SK-N-SH (cell line): ENCODE measurements at regions not wholly inside any gene's neighbourhood (a gene's known extent, or its start where the extent isn't known, plus 50 kb on each side); places are given as distances from the start of the nearest gene placed in this dataset.

ENCODE experiments used
- CTCF ChIA-PET: fragments of 300-600, 350-600 bp; formaldehyde crosslinking; extraction: SDS; loops from one replicate; lab custom pipeline; 2021; lab: Yijun Ruan, JAX
- POLR2A ChIA-PET: fragments of 350-600 bp; sonication (Branson Sonifier 250); formaldehyde crosslinking; extraction: SDS; loops from one replicate; lab custom pipeline; 2020; ENCODE audit warnings: antibody characterized with exemption, inconsistent platforms; lab: Yijun Ruan, JAX
- DNase-seq: peaks from one replicate; pipeline ENCODE4 v3.0.0; 2012
- H2AFZ ChIP-seq: fragments of 200-600 bp; sonication (generic); 2 replicates; pipeline ENCODE4 v1.8.1; 2016; ENCODE audit warnings: antibody characterized with exemption, mild to moderate bottlenecking, low read depth
- H3F3A ChIP-seq: fragments of 200-600 bp; sonication (generic); replicated peaks from 2 replicates; pipeline ENCODE3; 2016; ENCODE audit warnings: antibody characterized with exemption, mild to moderate bottlenecking; ENCODE audit not compliant: insufficient read depth
- H3K27ac ChIP-seq, 2 experiments: fragments of 200-500 bp in 1 of 2; fragments of 200-600 bp in 1 of 2; sonication (Bioruptor generic) in 1 of 2; sonication (generic), shearing (Covaris generic) in 1 of 2; 2 replicates each; pipeline versions ENCODE4 v1.5.1 to v1.6.1; 2014 to 2016; ENCODE audit warnings: low read depth in 2 of 2, inconsistent platforms in 1 of 2, low read length in 1 of 2, mild to moderate bottlenecking in 1 of 2, mixed read lengths in 1 of 2
- H3K27me3 ChIP-seq: fragments of 200-600 bp; sonication (generic), shearing (Covaris generic); 2 replicates; pipeline ENCODE4 v1.6.1; 2016; ENCODE audit warnings: mixed run types; ENCODE audit not compliant: insufficient read depth
- H3K36me3 ChIP-seq, 2 experiments: fragments of 200-500 bp in 1 of 2; fragments of 200-600 bp in 1 of 2; sonication (Bioruptor generic) in 1 of 2; sonication (generic) in 1 of 2; replicated peaks in 1 of 2; 2 replicates each; pipeline versions ENCODE3 to v1.5.1; 2014 to 2016; ENCODE audit warnings: low read length in 1 of 2, mild to moderate bottlenecking in 1 of 2; ENCODE audit not compliant: insufficient read depth in 2 of 2, control insufficient read depth in 1 of 2
- H3K4me1 ChIP-seq, 2 experiments: fragments of 200-500 bp in 1 of 2; fragments of 200-600 bp in 1 of 2; sonication (Bioruptor generic) in 1 of 2; sonication (generic), shearing (Covaris generic) in 1 of 2; 2 replicates each; pipeline versions ENCODE4 v1.5.1 to v1.6.1; 2014 to 2016; ENCODE audit warnings: low read depth in 1 of 2, low read length in 1 of 2, mixed run types in 1 of 2; ENCODE audit not compliant: insufficient read depth in 2 of 2, control insufficient read depth in 1 of 2
- H3K4me2 ChIP-seq: fragments of 200-600 bp; sonication (generic), shearing (Covaris generic); 2 replicates; pipeline ENCODE4 v1.6.1; 2017; ENCODE audit warnings: mixed run types
- H3K4me3 ChIP-seq, 2 experiments: fragments of 200-500 bp in 1 of 2; fragments of 200-600 bp in 1 of 2; sonication (Bioruptor generic) in 1 of 2; sonication (generic), shearing (Covaris generic) in 1 of 2; 2 replicates each; pipeline versions ENCODE4 v1.5.1 to v1.8.1; 2014 to 2016; ENCODE audit warnings: low read depth in 2 of 2, inconsistent platforms in 1 of 2, low read length in 1 of 2, mild to moderate bottlenecking in 1 of 2, mixed read lengths in 1 of 2, moderate library complexity in 1 of 2
- H3K79me2 ChIP-seq: fragments of 200-600 bp; sonication (generic); 2 replicates; pipeline ENCODE4 v1.8.1; 2017; ENCODE audit warnings: mild to moderate bottlenecking; ENCODE audit not compliant: insufficient read depth
- H3K9ac ChIP-seq: fragments of 200-600 bp; sonication (generic); 2 replicates; pipeline ENCODE4 v1.6.1; 2017; ENCODE audit warnings: mixed run types
- H3K9me2 ChIP-seq: fragments of 200-600 bp; sonication (generic); 2 replicates; pipeline ENCODE4 v1.6.1; 2017; ENCODE audit warnings: mixed run types
- H3K9me3 ChIP-seq: fragments of 200-600 bp; sonication (generic); 2 replicates; pipeline ENCODE4 v1.6.1; 2017; ENCODE audit warnings: mixed run types, mild to moderate bottlenecking, moderate library complexity
- H4K20me1 ChIP-seq: fragments of 200-600 bp; sonication (generic); 2 replicates; pipeline ENCODE4 v1.6.1; 2017; ENCODE audit warnings: mild to moderate bottlenecking, mixed run types; ENCODE audit not compliant: insufficient read depth
- ELF1 ChIP-seq: IDR thresholded peaks from 2 replicates; pipeline ENCODE4 v1.4.0; 2012
- FOSL2 ChIP-seq: IDR thresholded peaks from 2 replicates; pipeline ENCODE4 v1.4.0; 2012; ENCODE audit warnings: low read depth, mild to moderate bottlenecking, moderate library complexity, borderline replicate concordance
- GATA2 ChIP-seq: sonication (generic); formaldehyde crosslinking; IDR thresholded peaks from 2 replicates; pipeline ENCODE4 v1.5.0; 2020; ENCODE audit warnings: mild to moderate bottlenecking, missing genetic modification reagents
- JUND ChIP-seq: IDR thresholded peaks from 2 replicates; pipeline ENCODE4 v1.4.0; 2012
- MXI1 ChIP-seq: IDR thresholded peaks from 2 replicates; pipeline ENCODE4 v1.6.1; 2012; ENCODE audit warnings: mild to moderate bottlenecking, low read depth, low read length, improper control_type of control experiment
- NRF1 ChIP-seq: IDR thresholded peaks from 2 replicates; pipeline ENCODE4 v1.6.1; 2012; ENCODE audit warnings: low read depth, mild to moderate bottlenecking, low read length
- RFX5 ChIP-seq: IDR thresholded peaks from 2 replicates; pipeline ENCODE4 v1.6.1; 2012; ENCODE audit warnings: mild to moderate bottlenecking, improper control_type of control experiment, low read length
- YY1 ChIP-seq: IDR thresholded peaks from 2 replicates; pipeline ENCODE4 v1.4.0; 2012; ENCODE audit warnings: low read depth, mild to moderate bottlenecking
- WGBS: methylation state at CpG from one replicate; pipeline ENCODE4 v1.1.6; 2017; ENCODE audit warnings: low lambda C conversion rate; 5-methylcytosine and 5-hydroxymethylcytosine counted together
- TF ChIP-seq, protein P1 (sequence below): IDR thresholded peaks from 2 replicates; pipeline ENCODE4 v1.4.0; 2012; ENCODE audit warnings: low read depth, borderline replicate concordance
- TF ChIP-seq, protein P2 (sequence below): fragments of 150-350 bp; IDR thresholded peaks from 2 replicates; pipeline ENCODE4 v1.6.1; 2016; ENCODE audit warnings: mild to moderate bottlenecking, low read depth, low read length
- TF ChIP-seq, protein P3 (sequence below): fragments of 200-600 bp; sonication (generic); IDR thresholded peaks from 2 replicates; pipeline ENCODE4 v1.6.1; 2017; ENCODE audit warnings: antibody characterized with exemption, mild to moderate bottlenecking, moderate library complexity

DNA sequence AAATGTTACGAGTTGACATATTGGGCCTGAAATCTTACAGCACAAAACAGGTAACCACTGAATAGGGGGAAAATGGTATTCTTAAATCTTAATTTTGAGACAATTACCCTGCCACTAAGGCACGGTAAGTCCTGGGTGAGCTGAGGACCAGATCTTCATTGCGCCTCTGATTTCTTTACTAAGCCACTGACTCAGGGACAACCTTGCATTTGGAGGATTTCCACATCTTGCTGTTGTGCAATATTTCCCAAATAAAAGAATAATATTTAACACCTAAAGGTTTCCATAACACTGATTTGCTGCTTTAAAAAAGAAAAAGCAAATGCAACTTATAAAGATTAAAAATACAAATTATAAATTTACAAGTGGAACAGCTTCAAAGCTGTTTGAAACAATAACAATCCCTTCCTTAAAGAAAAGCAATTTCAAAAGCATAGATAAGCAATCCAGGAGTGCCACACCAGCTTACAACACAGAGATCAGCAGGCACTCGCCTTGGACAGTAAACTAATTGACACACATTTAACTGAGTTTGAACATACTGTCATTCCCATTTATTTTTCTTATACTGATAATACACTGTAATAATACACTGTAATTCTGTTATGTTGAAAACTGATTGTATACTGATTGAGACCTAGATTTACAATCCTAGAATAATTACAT, 79.6 kb upstream of the DOCK9 start:
- Histone ChIP-seq H4K20me1 (no peaks in the 10 kb centered on the region), H3K9me3 (no peaks in the 10 kb centered on the region), H3K79me2 (no peaks in the 10 kb centered on the region), H2AFZ (no peak overlapping the region), H3K4me1 (peaks cover 0 to 13% of the 10 kb centered on the region in 2 experiments; a peak in 1 of 4 replicates), H3K27me3 (no peaks in the 10 kb centered on the region), H3K9ac (no peak overlapping the region), H3K4me2 (no peak overlapping the region), H3K36me3 (no peaks in the 10 kb centered on the region), H3F3A (no peaks in the 10 kb centered on the region), H3K4me3 (no peak overlapping the region), H3K27ac (no peak overlapping the region), H3K9me2 (no peaks in the 10 kb centered on the region)
- ChIA-PET CTCF (interaction anchor here (0.6 to 1.3 kb wide), 2 partner anchors 10 to 13 kb away, joined by 4 read pairs; no protein-coding TSS in a partner anchor), POLR2A (no interaction called here)
- TF ChIP-seq GATA2 (0 out of 2 replicates have a peak, but pooled peaks have one; percentile 14), YY1 (no peak)
- DNase-seq = no peak
- 91% methylated on average over 4 of the region's 4 CpGs for WGBS

DNA sequence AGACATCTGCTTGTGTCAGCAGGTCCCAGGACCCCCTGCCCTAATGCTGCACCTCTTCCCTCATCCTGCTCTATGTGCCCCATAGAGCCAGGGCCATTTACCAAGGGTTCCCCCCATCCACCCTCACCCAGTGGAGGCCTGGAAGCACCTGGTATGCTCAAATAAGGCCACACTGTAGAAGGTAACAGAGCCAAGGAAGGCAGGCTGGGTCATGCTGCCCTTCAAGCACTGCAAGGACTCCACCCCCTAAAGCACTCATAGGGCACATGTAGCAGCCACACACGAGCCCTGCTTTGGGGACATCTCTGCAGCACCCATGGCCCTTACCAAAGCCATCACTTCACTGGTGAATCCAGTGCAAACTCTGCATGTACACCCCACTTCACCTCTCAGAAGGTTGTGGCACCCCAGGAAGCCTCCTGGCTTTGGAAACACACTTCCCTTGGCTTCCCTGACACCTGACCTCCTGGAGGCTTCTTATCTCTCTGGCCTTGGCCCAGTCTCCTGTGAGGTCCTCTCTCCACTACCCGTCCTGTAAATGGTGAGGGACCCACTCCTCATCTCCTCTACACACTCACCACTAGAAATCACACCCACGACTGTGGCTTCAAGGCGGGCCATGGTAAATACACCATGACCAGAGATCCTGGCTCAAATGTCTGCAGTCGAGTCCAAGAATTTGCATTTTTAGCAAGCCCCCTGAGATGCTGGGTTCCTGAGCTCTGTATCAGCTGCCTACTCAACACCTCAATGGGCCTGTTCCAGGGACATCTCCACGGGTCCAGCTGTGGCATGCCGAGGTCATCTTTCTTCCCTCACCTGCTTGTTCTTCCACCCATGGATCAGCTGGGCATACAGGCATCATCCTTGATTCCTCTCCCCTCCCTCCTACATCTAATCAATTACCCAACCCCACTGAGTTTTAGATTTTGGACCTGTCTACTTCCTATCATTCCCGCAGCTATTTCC, 80.9 kb upstream of the DOCK9 start:
- TF ChIP-seq, protein P1, sequence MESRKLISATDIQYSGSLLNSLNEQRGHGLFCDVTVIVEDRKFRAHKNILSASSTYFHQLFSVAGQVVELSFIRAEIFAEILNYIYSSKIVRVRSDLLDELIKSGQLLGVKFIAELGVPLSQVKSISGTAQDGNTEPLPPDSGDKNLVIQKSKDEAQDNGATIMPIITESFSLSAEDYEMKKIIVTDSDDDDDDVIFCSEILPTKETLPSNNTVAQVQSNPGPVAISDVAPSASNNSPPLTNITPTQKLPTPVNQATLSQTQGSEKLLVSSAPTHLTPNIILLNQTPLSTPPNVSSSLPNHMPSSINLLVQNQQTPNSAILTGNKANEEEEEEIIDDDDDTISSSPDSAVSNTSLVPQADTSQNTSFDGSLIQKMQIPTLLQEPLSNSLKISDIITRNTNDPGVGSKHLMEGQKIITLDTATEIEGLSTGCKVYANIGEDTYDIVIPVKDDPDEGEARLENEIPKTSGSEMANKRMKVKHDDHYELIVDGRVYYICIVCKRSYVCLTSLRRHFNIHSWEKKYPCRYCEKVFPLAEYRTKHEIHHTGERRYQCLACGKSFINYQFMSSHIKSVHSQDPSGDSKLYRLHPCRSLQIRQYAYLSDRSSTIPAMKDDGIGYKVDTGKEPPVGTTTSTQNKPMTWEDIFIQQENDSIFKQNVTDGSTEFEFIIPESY = no peak
- no peak for TF ChIP-seq YY1
- TF ChIP-seq, protein P2, sequence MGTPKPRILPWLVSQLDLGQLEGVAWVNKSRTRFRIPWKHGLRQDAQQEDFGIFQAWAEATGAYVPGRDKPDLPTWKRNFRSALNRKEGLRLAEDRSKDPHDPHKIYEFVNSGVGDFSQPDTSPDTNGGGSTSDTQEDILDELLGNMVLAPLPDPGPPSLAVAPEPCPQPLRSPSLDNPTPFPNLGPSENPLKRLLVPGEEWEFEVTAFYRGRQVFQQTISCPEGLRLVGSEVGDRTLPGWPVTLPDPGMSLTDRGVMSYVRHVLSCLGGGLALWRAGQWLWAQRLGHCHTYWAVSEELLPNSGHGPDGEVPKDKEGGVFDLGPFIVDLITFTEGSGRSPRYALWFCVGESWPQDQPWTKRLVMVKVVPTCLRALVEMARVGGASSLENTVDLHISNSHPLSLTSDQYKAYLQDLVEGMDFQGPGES = no peak
- TF ChIP-seq, protein P3, sequence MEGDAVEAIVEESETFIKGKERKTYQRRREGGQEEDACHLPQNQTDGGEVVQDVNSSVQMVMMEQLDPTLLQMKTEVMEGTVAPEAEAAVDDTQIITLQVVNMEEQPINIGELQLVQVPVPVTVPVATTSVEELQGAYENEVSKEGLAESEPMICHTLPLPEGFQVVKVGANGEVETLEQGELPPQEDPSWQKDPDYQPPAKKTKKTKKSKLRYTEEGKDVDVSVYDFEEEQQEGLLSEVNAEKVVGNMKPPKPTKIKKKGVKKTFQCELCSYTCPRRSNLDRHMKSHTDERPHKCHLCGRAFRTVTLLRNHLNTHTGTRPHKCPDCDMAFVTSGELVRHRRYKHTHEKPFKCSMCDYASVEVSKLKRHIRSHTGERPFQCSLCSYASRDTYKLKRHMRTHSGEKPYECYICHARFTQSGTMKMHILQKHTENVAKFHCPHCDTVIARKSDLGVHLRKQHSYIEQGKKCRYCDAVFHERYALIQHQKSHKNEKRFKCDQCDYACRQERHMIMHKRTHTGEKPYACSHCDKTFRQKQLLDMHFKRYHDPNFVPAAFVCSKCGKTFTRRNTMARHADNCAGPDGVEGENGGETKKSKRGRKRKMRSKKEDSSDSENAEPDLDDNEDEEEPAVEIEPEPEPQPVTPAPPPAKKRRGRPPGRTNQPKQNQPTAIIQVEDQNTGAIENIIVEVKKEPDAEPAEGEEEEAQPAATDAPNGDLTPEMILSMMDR = no peak
- TF ChIP-seq ELF1 = no peak
- no peak for TF ChIP-seq RFX5
- TF ChIP-seq JUND = no peak
- no peak for TF ChIP-seq NRF1
- TF ChIP-seq FOSL2 = no peak
- no peak for TF ChIP-seq MXI1
- 92% methylated on average over 7 of the region's 8 CpGs for WGBS
- Histone ChIP-seq H3K79me2 (no peaks in the 10 kb centered on the region), H3K27me3 (no peaks in the 10 kb centered on the region), H3K27ac (no peak overlapping the region), H4K20me1 (no peaks in the 10 kb centered on the region), H3K9me3 (no peaks in the 10 kb centered on the region), H3K36me3 (no peaks in the 10 kb centered on the region), H3K9me2 (no peaks in the 10 kb centered on the region), H3K9ac (no peak overlapping the region), H3K4me1 (peaks cover 0 to 14% of the 10 kb centered on the region in 2 experiments; a peak in 1 of 4 replicates), H3K4me2 (no peak overlapping the region), H3F3A (no peaks in the 10 kb centered on the region), H3K4me3 (no peak overlapping the region), H2AFZ (no peak overlapping the region)
- no peak for DNase-seq
- ChIA-PET CTCF (interaction anchor here (1.4 kb wide), 1 partner anchor 10 kb away, joined by 3 read pairs; no protein-coding TSS in a partner anchor), POLR2A (no interaction called here)
